Retinal pigment epithelial cell (primary cell): ENCODE measurements at regions not wholly inside any gene's neighbourhood (a gene's known extent, or its start where the extent isn't known, plus 50 kb on each side); places are given as distances from the start of the nearest gene placed in this dataset.

Source experiments
- DNase-seq: peaks from one replicate; pipeline ENCODE4 v3.0.0-alpha.2; 2010; ENCODE audit warnings: low read depth
- H3K4me3 ChIP-seq: 2 replicates; pipeline ENCODE4 v1.5.1; 2011; ENCODE audit warnings: mild to moderate bottlenecking, low read length, control low read depth, moderate library complexity
- TF ChIP-seq, protein P1 (sequence below): conservative IDR thresholded peaks from 2 replicates; pipeline ENCODE4 v1.5.1; 2011; ENCODE audit warnings: low read depth, low read length, control low read depth, inconsistent platforms

DNA sequence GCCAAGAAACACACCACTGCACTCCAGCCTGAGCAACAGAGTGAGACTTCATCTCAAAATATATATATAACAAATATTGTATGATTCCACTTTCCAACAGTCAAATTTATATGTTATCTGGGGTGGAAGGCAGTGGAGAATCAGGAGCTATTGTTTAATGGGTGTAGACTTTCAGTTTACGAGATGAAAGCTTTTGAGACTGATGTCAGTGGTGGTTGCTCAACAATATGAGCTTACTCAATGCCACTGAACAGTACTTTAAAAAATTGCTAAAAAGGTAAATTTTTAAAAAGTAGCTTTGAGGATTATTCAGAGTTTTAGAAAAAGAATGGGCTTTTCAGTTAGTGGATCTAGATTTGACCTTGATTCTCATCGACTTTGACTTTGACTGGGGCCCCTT, 105.9 kb upstream of the ST6GAL2 start:
- TF ChIP-seq, protein P1, sequence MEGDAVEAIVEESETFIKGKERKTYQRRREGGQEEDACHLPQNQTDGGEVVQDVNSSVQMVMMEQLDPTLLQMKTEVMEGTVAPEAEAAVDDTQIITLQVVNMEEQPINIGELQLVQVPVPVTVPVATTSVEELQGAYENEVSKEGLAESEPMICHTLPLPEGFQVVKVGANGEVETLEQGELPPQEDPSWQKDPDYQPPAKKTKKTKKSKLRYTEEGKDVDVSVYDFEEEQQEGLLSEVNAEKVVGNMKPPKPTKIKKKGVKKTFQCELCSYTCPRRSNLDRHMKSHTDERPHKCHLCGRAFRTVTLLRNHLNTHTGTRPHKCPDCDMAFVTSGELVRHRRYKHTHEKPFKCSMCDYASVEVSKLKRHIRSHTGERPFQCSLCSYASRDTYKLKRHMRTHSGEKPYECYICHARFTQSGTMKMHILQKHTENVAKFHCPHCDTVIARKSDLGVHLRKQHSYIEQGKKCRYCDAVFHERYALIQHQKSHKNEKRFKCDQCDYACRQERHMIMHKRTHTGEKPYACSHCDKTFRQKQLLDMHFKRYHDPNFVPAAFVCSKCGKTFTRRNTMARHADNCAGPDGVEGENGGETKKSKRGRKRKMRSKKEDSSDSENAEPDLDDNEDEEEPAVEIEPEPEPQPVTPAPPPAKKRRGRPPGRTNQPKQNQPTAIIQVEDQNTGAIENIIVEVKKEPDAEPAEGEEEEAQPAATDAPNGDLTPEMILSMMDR = no peak
- DNase-seq = no peak
- H3K4me3 ChIP-seq = no peak overlapping the region

DNA sequence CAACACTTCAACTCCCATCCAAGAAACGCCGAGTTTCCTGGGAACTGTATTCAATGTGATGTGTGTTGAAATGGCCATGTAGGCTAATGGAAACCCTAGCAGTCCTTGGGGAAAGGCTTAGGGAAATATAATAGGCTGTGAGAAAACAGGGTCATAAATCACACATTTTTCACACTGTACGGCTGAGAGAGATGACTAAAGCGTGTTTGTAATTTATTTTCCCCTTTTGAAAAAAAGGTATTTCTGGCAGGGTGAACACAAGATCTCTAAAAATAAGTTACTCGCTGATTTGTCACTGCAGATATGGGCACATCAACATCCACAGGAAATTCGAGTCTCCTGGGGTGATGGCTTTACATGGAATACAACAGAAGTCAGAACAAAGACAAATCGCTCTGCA, 109.6 kb upstream of the ST6GAL2 start:
- TF ChIP-seq, protein P1 = no peak
- H3K4me3 ChIP-seq = no peak overlapping the region
- DNase-seq = no peak

DNA sequence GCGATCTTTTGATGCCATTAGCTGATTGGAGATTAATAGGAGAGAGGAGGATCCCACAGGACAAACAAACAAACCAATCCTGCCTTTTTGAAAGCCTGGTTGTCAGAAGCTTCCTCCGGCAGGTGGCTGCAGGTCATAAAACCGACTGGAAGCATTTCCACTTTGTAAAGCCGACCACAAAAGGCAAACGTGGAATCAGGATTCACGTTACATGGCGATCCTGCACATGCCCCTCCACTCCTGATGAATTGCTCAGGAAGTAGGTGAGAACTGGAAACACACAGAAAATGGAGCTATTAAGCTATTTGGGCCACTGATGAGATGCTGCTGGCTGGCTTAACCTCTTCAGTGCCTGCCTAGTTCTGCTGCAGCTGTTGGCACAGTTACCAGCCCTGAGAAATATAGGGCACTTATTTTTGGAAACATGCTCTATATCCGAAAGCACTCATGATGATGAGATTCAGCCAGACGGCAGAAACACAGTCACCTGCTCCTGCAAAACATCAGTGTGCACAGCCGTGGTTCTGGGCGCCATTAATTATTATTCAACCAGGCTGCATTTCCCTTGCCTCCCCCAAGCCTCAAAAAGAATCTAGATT, 110.3 kb upstream of the ST6GAL2 start:
- TF ChIP-seq, protein P1 = no peak
- no peak overlapping the region for H3K4me3 ChIP-seq
- DNase-seq = no peak

DNA sequence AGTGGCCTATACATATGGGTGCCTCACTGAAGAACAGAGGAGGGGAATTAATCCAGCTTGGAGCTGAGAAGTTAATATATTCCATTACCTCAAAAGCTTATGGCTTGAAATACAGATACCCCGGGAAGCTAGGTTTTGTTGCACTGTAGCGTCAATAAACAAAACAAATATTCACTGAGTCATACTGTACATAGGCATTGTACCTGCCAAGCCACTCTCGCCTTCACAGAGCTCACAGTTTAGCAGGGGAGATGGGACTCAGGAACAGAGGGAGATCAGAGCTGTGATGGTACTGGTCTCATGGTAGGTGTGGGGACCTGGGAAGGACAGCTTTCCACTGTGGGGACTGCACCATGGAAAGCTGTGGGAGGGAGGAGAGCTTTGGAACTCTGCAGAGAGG, 111.2 kb upstream of the ST6GAL2 start:
- no peak for DNase-seq
- no peak overlapping the region for H3K4me3 ChIP-seq
- TF ChIP-seq, protein P1 = no peak

DNA sequence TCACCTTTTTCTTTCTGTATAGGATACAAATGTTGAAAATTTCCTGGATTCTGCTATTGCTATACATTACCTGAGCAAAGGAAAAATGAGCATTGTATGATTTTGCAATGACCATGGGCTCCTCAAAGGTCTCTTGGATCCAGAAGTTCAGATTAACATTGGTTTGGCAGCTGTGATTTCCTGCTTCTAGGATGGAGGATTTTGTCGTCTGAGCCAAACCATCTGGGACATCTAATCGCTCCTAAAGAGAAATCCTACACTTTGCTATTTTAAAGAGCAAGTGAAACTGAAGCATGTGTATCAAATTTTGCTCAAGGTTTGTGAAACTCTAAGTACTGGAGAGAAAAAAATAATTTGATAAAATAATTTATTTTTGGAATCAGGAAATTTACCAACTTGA, 115.1 kb upstream of the ST6GAL2 start:
- TF ChIP-seq, protein P1 = no peak
- no peak for DNase-seq
- no peak overlapping the region for H3K4me3 ChIP-seq

DNA sequence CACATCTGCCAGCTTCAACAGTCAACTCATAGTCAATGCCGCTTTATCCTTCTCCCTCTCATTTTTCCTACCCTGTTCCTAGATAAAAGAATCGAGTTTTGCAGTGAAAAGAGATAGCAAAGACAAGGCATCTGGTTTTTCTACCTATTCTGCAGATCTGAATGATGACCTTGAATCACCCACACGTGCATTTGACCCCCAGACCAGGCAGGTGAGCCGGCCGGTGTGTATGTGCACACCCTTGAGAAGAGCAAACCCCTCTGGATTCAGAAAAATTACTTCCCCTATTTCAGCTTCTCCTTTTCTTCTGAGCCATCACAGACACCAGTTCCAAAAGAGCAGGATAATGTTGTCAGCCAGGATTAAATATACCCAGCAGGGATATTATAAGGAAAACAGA, 115.6 kb upstream of the ST6GAL2 start:
- TF ChIP-seq, protein P1 = no peak
- H3K4me3 ChIP-seq = no peak overlapping the region
- DNase-seq = no peak

DNA sequence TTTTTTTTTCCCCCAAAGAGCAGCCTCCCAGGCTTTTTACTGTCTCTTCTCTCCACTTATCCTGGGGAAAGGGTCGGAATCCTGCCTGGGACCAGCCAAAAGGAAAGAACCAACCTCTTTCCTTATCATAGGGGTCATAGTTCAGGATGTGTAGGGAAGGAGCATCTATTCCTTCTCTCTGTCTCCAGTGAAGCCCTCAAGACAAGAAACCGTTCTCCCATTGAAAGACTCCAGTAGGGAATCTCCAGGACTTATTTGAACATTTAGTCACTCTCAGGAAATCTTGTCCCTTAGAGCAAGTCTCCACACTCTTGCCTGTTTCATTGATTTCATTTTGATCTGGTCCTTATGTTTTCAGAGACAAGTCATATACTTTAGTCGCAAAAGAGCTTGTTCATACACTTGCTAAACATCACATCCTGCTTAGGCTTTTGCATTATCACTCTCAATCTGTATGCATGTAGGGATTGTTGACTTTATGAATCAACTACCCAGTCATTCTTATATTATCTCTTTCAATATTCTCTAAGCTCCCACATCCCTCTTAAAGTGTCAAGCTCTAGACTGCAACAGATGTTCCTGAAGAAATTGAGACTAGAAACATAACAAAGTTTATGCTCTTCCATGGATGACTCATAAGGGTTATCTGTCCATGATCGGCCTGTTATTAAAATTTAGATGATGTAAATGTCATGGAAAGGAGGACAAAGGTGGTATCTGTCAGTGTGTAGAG, 116.2 kb upstream of the ST6GAL2 start:
- DNase-seq = no peak
- H3K4me3 ChIP-seq = no peak overlapping the region
- TF ChIP-seq, protein P1 = no peak
